Mesenteric fat pad (tissue), 1 donor: ENCODE measurements at regions not wholly inside any gene's neighbourhood (a gene's known extent, or its start where the extent isn't known, plus 50 kb on each side); places are given as distances from the start of the nearest gene placed in this dataset.
"Not testable (repeated sequence)": the region's sequence is repeated elsewhere in the genome, so short reads cannot be mapped to it uniquely, and the experiment has no call there.

Experiments
- DNase-seq: peaks from one replicate; pipeline ENCODE4 v3.0.0-alpha.2; 2020; ENCODE audit warnings: low spot score
- donor health status: DM: yes; HTN: yes; CAD: no.

DNA sequence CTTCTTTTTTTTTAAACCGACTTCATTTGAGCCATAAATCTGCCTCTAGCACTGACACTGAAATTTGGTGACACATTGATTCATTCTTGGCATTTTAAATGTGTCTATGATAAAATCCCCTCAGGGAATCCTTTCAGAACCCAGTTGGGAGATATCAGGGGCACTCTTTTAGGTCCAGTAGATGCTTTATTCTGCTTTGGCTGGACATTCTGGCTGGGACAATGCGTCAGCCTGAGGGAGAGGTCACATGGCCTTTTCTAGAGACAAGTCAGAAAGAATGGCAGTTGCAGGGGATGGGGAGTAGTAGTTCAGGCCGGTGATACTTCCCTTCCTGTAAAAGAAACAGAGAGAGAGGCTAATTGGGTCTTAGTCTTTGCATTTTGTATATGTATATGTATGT is 63.1 kb downstream of the TRIM43 start:
- DNase-seq: not testable (repeated sequence)

GRCh38 chr2:95656553-95656952 is 64.8 kb downstream of the TRIM43 start:
- DNase-seq: not testable (repeated sequence)

DNA sequence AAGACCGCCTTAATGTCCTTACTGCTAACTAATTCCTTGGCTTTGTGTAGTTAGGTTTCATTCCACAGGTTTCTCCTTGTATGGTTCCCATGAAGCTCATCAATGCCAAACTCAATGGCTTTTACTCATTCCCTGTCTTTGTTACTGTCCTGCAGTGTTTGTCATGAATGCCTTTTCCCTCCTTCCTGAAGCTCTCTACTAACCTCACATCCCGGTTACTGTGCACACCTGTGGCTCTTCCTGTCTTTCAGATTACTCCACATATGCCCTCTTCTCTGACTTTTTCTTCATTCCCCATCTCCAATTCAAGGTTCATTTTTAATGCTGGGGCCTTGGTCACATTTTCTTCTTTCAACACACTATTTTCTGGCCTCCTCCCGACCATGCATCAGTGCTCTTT is 66.1 kb downstream of the TRIM43 start:
- not testable (repeated sequence) for DNase-seq

DNA sequence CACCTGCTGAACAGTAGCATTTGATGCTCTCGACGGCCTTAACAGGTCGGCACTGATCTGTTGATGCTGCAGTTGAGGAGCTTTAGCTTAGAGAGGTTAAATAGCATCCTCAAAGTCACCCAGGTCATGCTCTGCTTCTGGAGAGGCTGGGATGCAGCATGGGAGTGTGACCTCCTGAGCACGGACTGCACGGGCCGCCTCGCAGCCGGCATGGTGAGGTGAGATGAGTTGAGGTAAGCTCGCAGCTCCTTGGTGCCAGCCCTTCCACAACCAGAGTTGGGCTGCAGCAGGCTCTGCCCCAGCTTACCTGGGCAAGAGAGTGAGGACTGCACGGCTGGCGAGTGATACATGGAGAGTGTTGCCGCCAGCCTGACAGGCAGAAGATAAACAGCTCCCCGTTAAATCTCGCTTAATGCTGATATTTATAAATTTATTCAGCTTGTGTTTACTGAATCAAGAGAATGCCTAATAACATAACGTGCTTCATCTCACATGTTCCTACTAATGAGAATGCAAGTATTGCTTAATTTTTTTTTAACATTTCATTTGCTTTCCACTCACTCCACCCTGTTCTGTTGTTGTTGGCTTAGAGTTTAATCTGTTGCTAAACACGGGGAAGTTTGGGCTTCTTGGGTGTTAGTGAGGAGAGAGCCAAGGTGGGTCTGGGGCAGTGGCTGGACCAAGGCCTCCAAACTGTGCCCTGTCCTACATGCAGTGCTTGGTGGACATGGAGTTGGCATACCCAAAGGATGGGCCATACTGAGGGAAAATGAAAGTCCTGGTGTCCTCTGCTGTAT is 69.2 kb downstream of the TRIM43 start:
- not testable (repeated sequence) for DNase-seq

DNA sequence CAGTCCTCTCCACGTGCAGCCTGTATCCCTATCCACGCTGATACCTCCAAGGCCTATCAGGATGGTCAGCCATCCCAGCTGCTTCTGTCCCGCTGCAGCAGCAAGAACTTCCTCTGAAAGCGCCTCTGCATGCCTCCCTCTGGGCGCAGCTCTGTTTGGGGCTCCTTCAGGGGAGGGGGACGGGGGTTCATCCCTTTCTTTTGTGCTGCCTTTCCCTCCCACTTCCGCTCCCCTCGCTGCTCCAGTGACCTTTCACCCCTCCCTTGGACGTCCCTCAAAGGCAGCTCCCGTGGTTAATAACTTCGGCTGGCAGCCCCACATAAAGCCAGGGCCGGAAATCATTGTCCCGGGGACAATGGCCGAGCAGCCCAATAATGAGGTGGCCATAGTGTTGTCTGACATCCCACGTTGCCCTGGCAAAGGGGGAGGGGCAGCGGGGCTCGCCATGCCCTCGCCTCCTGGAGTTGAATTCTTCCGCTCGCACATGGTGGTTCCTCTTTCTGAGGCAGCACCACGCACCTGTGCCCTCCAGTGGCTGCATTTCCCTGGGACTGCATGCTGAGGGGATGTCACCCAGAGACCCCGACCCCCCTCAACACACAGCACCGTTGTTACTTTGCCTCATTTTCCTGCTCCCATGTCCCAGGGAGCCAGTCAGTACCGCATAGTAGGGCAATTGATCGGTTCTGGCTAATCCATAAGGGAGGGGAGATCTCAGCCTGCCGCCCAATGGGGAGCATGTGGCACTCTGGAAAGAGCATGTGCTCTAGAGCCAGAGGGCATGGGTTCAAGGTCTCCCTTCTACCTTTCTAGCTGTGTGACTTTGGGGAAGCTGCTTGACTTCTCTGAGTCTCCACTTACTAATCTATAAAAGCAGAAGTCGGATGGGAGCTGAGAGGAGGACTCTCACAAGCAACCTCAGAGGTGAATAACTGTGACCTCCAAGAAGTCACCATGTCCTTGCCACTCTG is 72.0 kb downstream of the TRIM43 start:
- DNase-seq: not testable (repeated sequence)

- DNase-seq: not testable (repeated sequence)
These were observed 74.8 kb downstream of the TRIM43 start for GRCh38 chr2:95666636-95667035.

GRCh38 chr2:95667480-95667879 is 75.7 kb downstream of the TRIM43 start:
- no peak for DNase-seq

- not testable (repeated sequence) for DNase-seq
These were observed 77.1 kb downstream of the TRIM43 start for GRCh38 chr2:95668934-95669333.

GRCh38 chr2:95669441-95669991 is 77.7 kb downstream of the TRIM43 start:
- no peak for DNase-seq

DNA sequence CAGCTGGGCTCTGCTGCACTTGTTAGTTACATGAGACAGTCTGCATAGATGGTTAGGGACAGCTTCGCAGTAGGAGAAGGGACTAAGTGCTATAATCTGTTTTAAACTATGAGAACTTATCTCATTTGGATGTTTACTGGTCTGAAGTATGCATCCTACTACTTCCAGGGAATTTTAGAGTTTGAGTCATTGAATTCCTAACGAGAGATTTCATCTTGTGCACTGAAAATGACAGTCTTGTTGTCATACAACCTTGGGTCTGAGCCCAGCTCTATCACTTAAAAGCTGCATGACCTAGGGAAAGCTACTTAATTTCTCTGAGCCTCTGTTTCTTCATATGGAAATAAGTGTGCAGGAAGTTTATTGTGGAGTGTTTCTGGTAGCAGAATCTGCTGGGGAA is 78.4 kb downstream of the TRIM43 start:
- DNase-seq: no peak

DNA sequence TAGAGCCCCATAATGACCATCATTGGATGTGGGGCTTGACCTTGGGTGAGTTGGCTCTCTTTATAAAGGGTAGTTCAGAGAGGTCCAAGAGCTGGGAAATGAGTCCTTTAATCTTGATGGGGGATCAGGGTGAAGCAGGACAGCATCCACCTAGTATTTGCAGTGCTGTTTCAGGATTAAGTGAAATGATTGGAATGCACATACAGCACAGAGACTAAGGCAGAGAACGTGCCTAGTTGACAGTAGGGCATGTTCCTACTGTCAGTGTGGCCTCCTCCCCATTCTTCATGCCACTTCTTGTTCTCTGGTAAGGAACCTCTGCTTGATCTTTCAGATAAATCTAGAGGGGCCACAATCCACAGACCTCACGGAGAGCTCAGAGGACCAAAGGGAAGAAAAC is 78.9 kb downstream of the TRIM43 start:
- DNase-seq: no peak

- not testable (repeated sequence) for DNase-seq
These were observed 79.4 kb downstream of the TRIM43 start for GRCh38 chr2:95671171-95671570.

DNA sequence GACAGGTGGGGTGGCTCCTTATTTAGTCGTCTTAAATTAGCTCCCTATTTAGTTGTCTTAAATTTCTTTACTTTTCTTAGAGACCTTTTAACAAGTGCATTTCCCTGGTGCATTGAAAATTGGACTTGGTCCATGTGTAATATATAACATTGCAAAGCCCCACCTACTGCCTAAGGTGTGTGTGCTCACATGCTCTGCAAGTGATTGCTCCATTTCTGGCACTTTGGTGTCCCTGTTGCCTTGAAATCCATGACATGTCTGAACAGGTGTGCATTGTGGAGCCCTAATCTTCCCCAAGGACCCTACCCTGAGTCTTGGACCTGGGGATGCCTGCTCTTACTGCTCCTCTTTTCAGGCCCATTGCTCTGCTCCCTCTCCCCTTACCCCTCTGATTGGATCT is 80.2 kb downstream of the TRIM43 start:
- not testable (repeated sequence) for DNase-seq

GRCh38 chr2:95672500-95672899 is 80.7 kb downstream of the TRIM43 start:
- not testable (repeated sequence) for DNase-seq

- no peak for DNase-seq
These were observed 82.4 kb downstream of the TRIM43 start for GRCh38 chr2:95674186-95674585.

- DNase-seq: not testable (repeated sequence)
These were observed 84.8 kb downstream of the TRIM43 start for GRCh38 chr2:95676573-95676972.

GRCh38 chr2:95677346-95677745 is 85.5 kb downstream of the TRIM43 start:
- DNase-seq: no peak

GRCh38 chr2:95677833-95678232 is 86.0 kb downstream of the TRIM43 start:
- not testable (repeated sequence) for DNase-seq

GRCh38 chr2:95681158-95681557 is 89.4 kb downstream of the TRIM43 start:
- DNase-seq: not testable (repeated sequence)

DNA sequence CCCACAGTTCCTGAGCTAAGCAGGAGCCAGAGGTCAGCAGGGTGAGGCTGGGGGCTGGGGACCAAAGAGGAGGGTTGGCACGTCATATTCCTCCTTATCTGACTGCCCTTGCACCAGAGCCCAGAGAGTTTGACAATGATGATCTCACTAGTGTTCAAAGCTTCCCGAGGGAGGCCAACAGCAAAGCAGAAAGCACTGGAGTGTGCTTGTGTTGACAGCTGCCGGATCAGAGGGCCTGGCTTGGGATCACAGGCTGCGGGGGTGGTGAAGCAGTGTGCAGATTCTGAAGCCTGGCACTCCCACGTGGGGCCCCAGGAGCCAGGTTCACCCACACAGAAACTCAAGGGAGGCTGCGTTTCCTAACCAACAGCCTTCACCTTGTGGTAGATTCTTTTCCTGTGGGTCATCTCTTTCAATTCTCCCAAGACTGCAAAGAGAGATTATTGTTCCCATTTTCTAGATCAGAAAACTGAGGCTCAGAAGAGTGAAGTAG is 89.8 kb downstream of the TRIM43 start:
- DNase-seq: not testable (repeated sequence)

DNA sequence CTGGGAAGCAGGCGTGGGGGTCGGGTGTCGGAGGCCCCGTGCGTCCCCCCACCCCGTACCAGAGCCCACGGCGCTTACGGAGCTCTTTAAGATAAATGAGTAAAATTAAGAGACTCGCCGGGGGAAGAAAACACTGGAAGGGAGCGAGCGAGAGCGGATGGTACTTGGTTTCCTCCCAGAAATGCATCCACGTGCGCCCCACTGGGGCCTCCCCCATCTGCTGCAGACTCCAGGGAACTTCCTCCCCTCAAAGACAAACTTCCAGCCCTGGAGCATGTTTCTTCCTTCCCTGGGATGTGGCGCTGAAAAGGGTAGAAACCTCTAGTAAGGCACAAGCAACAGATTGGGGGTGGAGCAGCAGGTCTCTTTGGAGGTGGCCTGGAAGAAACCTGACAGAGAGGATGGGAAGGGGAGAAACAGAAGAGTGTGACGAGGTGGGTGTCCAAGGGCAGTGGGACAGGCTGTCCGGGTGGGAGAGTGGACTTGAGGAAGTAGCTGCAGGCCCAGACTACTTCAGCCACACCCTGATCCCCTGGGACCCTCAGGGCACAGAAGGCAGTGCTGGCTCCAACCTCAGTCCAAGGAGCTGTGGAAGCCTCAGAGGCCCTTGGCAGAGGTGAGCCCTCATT is 91.2 kb downstream of the TRIM43 start:
- not testable (repeated sequence) for DNase-seq
